DMS153 treated with DMSO at 0.1 percent for 48 hours (cell line): ENCODE measurements at regions not wholly inside any gene's neighbourhood (a gene's known extent, or its start where the extent isn't known, plus 50 kb on each side); places are given as distances from the start of the nearest gene placed in this dataset.
A peak's percentile ranks its signal among the peaks of the same experiment; 100 is the strongest.

Experiments
- DNase-seq: peaks from one replicate; lab custom pipeline; 2025; ENCODE audit not compliant: unreplicated experiment; lab: John Stamatoyannopoulos, UW

- no peak for DNase-seq
Measured at GRCh38 chr20:51335329-51335841, 207.1 kb downstream of the NFATC2 start.

- DNase-seq, result no peak
Measured at GRCh38 chr20:51334609-51335008, 207.9 kb downstream of the NFATC2 start.

DNA sequence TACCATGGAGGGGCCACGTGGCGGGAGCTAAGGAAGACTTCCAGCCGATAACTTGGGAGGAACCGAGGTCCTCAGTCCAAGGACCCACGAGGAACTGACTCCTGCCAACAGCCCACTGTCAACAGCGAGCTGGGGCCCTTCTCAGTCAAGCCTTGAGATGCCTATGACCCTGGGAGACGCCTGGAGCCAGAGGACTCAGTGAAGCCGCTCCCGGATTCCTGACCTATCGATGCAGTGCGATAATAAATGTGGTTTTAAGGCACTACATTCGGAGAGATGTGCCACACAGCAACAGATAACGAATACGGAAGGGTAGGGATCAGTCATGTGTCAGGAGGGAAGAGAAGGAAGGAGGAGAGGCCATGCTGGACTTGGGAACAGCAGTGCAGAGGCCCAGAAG, 208.5 kb downstream of the NFATC2 start:
- no peak for DNase-seq

GRCh38 chr20:51333446-51333845, 209.1 kb downstream of the NFATC2 start:
- DNase-seq, result no peak

DNA sequence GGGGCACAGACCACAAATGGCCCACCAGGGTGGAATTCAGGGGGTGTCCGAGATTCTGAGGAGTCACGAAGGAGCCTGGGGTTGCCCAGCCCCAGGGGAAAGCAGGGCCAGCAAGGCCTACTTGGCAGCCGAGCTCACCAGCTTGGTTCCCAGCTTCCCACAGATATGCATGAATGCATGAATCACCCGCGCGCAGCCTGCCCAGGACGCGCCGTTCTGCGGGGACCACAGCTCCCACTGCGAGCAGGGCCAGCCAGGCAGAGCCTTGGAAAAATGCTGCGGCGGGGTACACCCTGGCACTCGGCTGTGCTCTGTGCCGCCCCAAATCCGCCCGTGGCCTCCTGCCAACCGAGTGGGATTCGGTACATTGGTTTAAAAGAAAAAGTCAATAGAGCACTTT, 211.0 kb downstream of the NFATC2 start:
- no peak for DNase-seq

DNA sequence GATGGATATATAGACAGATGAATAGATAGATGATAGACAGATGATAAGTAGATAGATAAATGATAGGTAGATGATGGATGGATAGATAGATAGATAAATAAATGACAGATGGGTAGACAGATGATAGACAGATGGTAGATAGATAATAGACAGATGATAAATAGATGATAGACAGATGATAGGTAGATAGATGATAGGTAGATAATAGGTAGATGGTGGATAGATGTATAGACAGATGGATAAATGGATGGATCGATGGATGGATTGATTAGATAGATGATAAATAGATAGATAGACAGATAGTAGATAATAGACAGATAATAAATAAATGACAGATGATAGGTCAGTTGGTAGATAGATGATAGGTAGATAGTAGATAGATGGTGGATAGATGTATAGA, 212.7 kb downstream of the NFATC2 start:
- no peak for DNase-seq

- no peak for DNase-seq
Measured at GRCh38 chr20:51327251-51327841, 215.2 kb downstream of the NFATC2 start.

- DNase-seq, result peak; percentile 28
Measured at GRCh38 chr20:51326201-51326819, 216.2 kb downstream of the NFATC2 start.

DNA sequence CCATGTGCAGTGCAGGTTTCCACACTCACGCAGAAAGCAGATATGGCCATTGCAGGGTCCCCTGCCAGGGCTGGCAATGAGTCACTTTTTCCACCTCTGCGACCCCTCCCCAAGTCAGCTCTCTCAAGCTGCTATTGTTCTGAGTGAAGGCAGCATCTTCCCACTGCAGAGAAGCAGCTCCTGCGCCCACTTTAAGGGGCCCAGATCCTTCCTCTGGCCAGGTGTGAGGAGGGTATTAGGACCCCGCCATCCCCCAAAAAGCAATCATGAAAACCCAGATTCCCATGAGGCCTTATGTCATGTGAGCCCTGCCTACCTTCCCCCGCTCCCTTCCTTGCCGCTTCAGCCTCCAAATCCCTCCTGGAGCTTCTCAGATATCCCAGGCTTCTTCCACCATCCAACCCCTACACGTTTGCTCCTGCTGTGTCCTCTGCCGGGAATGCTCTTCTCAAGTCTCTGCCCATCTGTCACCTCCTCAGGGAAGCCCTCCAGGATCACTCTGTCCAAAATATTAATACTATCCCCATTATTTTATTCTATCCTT, 220.3 kb downstream of the NFATC2 start:
- no peak for DNase-seq

GRCh38 chr20:51321343-51322163, 221.0 kb downstream of the NFATC2 start:
- DNase-seq, result no peak

DNA sequence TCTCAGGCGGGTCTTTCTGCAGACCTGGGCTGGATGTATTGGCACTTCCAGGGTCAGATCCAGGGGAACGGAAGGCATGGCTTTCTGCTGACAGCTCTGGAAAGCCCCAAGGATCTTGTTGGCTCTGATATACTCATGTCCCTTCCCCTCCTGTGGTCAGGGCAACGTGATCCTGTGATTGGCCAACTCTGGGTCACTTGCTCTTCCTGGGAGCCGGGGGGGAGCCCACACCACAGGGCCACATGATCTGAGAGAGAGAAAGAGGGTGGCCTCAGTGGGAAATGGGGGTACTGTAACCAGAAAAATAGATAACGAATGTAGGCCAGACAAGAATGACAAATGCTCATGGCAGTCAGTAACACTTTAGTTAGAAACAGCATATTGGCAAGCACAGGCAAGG, 223.0 kb downstream of the NFATC2 start:
- no peak for DNase-seq

GRCh38 chr20:51318058-51318949, 224.2 kb downstream of the NFATC2 start:
- DNase-seq, result peak; percentile 77

DNA sequence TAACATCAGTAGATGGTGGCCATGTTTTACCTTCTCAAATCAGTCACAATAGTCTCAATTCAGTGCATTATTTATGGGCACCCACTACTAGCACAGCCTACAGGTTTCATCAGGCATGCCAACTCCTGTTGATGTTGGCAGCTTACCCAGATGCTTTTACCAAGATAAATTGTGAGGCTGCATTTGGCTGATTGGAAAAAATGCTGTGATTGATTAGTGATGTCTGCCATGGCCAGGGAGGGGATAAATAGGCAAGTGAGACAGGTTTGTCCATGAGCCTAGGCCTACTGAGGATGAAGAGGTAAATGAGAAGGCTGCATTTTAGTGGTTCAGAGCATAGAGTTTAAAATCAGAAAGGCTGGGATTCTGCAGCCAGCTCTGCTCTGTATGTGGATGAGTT, 227.1 kb downstream of the NFATC2 start:
- DNase-seq, result no peak

GRCh38 chr20:51313358-51313827, 229.1 kb downstream of the NFATC2 start:
- DNase-seq, result no peak

DNA sequence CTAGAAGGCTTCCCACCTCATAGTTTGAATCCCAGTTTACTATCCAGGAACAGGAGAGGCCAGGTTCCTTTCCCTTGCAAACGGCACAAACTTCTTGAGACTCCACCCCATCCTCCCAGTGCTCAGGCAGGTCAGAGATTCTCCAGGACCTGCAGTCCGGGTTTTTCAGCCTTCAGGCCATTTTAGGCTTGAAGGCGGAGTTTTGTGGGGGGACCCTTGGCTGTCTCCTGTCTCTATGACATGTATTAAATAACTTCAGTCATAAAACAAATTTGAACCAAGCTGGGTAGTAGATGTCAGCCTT, 230.1 kb downstream of the NFATC2 start:
- no peak for DNase-seq

DNA sequence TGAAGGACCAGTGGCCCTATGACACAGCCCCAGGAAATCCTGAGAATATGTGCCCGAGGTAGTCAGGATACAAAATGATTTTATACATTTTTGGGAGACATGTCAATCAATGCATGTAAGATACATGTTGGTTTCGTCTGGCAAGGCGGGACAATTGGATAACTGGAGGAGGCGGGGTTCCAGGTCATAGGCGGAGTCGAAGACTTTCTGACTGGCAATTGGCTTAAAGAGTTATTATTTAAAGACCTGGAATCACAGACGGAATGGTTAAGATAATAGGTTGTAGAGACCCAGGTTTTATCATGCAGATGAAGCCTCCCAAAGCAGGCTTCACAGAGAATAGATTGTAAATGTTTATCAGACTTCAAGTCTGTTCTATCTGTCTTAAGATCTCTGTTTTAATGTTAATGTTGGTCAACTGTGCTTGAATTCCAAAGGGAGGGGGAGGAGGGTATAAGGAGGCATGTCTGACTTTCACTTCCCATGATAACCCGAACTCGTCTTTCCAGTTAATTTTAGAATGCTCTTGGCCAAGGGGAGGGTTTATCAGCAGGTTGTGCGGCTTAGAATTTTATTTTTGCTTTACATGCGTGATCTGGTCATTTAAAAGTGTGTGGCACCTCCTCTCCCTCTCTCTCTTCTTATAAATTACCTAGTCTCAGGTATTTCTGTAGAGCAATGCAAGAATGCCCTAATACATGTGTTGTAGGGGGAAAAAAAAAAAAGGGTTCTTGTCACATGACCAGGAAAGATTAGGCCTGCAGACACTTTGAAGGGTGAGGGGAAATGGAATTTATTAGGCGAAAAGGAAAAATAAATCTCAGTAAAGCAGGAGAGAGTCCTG, 230.7 kb downstream of the NFATC2 start:
- no peak for DNase-seq

DNA sequence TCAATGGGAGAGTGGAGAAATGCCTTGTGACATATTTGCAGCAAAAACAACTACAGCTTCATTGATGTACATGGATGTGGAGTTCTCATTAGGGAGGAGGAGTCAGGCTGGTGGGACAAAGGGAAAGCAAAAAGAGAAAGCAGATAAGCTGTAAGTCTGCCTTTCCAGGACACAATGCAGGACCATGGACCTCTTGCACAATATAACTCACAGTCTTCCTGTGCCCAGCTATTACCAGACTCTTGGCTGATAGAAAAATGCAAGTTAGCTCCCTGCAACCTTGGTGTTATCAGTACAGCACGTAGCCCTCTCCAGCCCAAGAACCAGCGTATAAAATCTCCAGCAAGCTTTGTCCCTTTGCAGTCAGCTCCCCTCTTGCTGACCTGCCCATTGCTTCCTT, 232.3 kb downstream of the NFATC2 start:
- DNase-seq, result no peak

DNA sequence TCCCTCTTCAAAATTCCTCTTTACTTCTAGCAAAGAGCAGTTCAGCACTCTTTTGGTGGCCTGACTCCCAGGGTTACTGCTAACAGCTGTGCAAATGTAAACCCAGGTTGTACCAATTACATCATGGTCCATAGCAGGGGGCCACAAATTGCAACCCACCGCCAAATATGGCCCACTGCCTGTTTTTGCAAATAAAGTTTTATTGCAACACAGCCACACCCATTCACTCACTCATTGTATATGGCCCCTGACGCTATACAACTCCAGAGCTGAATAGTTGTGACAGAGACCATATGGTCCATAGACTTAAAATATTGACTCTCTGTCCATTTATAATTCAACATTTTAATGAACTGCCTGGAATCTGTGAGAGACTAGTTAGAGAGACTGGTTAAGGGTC, 233.4 kb downstream of the NFATC2 start:
- no peak for DNase-seq

DNA sequence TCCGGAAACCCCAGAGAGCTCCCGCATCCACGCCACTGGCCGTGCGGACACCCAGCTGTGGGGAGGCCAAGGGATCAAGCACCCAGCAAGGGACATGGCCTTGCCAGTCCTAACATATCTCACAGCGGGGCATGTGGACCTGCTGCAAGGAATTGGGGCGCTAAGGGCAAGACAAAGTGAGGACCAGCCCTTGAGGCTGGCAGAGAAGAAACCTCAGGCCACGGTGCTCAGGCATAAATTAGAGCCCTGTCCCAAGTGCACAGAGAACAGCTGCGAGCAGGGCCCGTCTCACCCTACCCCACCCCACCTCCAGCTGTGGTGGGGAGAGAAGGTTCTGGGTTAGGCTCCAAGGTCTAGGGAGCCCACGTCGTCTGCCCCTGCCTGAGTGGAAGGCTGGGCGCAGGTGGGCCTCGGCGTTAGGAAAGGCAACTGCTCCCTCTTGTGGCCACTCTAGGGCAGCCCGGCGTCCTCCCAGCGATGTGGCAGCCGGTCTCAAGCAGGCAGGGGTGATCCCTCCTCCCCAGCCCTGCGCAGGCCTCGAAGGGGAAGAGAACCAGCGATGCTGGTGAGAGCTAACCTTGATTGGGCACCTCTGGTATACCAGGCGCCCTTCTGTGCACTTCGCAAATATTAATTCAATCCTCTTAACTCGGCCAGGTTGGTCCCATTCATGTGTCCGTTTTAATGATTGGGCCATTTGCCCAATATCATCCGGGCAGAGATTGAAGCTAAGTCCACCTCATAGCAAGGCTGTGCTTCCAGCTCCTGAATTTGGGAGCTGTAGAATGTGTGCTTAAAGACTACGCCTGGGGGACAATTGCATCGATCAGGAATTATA, 235.8 kb downstream of the NFATC2 start:
- peak; percentile 46 for DNase-seq
